ENCODE measurements at regions not wholly inside any gene's neighbourhood (a gene's known extent, or its start where the extent isn't known, plus 50 kb on each side); places are given as distances from the start of the nearest gene placed in this dataset.
"Not testable (repeated sequence)": the region's sequence is repeated elsewhere in the genome, so short reads cannot be mapped to it uniquely, and the experiment has no call there.

DNA sequence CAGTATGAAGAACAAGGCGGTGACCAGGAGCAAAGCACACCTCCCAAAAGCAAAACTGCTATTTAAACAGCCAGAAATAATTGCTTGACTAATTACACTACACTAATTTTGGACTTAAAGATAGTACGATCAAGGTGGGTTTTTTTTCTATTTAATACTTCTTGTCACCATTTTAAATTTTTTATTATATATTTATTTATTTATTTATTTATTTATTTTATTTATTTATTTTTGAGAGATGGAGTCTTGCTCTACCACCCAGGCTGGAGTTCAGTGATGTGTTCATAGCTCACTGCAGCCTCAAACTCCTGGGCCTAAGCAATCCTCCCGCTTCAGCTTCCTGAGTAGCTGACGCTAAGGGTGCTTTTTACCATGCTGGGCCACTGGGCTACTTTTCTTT, 146.2 kb upstream of the IRX1 start:
- H3K4me1 ChIP-seq (ENCODE audit: control insufficient read depth in 1 of 2, insufficient read depth in 2 of 2, low read length in 2 of 2): no peaks in the 10 kb centered on the region
- no peak overlapping the region for H3K4me3 ChIP-seq (ENCODE audit: low read depth in 1 of 2, low read length in 2 of 2)
- H3K27me3 ChIP-seq (ENCODE audit: control insufficient read depth in 1 of 2, insufficient read depth in 2 of 2, low read length in 2 of 2): no peaks in the 10 kb centered on the region
- no peaks in the 10 kb centered on the region for H3K36me3 ChIP-seq (ENCODE audit: control insufficient read depth in 1 of 2, insufficient read depth in 2 of 2, low read length in 2 of 2)
- no peak overlapping the region for H3K27ac ChIP-seq (ENCODE audit: low read depth, low read length)
- no peak overlapping the region for H3K9ac ChIP-seq (ENCODE audit: low read depth in 1 of 2, low read length in 2 of 2)
- peaks cover 15 to 22% of the 10 kb centered on the region in 2 donors for H3K9me3 ChIP-seq (ENCODE audit: control insufficient read depth in 1 of 2, low read length in 2 of 2)

- H3K9ac ChIP-seq (ENCODE audit: low read depth in 1 of 2, low read length in 2 of 2): no peak overlapping the region
- H3K4me3 ChIP-seq (ENCODE audit: low read depth in 1 of 2, low read length in 2 of 2): no peak overlapping the region
These were observed 149.2 kb upstream of the IRX1 start for GRCh38 chr5:3446410-3446809.

GRCh38 chr5:3445517-3445916, 150.1 kb upstream of the IRX1 start:
- H3K36me3 ChIP-seq (ENCODE audit: control insufficient read depth in 1 of 2, insufficient read depth in 2 of 2, low read length in 2 of 2): not testable (repeated sequence)

More at GRCh38 chr5:3446410-3446809, 149.2 kb upstream of the IRX1 start:
- Histone ChIP-seq H3K9me3 (ENCODE audit: control insufficient read depth in 1 of 2, low read length in 2 of 2) (peaks cover 15 to 22% of the 10 kb centered on the region in 2 donors), H3K36me3 (ENCODE audit: control insufficient read depth in 1 of 2, insufficient read depth in 2 of 2, low read length in 2 of 2) (no peaks in the 10 kb centered on the region), H3K4me1 (ENCODE audit: control insufficient read depth in 1 of 2, insufficient read depth in 2 of 2, low read length in 2 of 2) (no peaks in the 10 kb centered on the region), H3K27ac (ENCODE audit: low read depth, low read length) (no peak overlapping the region), H3K27me3 (ENCODE audit: control insufficient read depth in 1 of 2, insufficient read depth in 2 of 2, low read length in 2 of 2) (no peaks in the 10 kb centered on the region)

GRCh38 chr5:3432135-3432534, 163.5 kb upstream of the IRX1 start:
- Histone ChIP-seq H3K9me3 (ENCODE audit: control insufficient read depth in 1 of 2, low read length in 2 of 2) (no peaks in the 10 kb centered on the region), H3K4me1 (ENCODE audit: control insufficient read depth in 1 of 2, insufficient read depth in 2 of 2, low read length in 2 of 2) (no peaks in the 10 kb centered on the region), H3K9ac (ENCODE audit: low read depth in 1 of 2, low read length in 2 of 2) (no peak overlapping the region), H3K36me3 (ENCODE audit: control insufficient read depth in 1 of 2, insufficient read depth in 2 of 2, low read length in 2 of 2) (no peaks in the 10 kb centered on the region), H3K27ac (ENCODE audit: low read depth, low read length) (no peak overlapping the region), H3K4me3 (ENCODE audit: low read depth in 1 of 2, low read length in 2 of 2) (no peak overlapping the region), H3K27me3 (ENCODE audit: control insufficient read depth in 1 of 2, insufficient read depth in 2 of 2, low read length in 2 of 2) (no peaks in the 10 kb centered on the region)

More at GRCh38 chr5:3445517-3445916, 150.1 kb upstream of the IRX1 start:
- H3K4me1 ChIP-seq (ENCODE audit: control insufficient read depth in 1 of 2, insufficient read depth in 2 of 2, low read length in 2 of 2); H3K4me3 ChIP-seq (ENCODE audit: low read depth in 1 of 2, low read length in 2 of 2); H3K27me3 ChIP-seq (ENCODE audit: control insufficient read depth in 1 of 2, insufficient read depth in 2 of 2, low read length in 2 of 2); H3K27ac ChIP-seq (ENCODE audit: low read depth, low read length); H3K9ac ChIP-seq (ENCODE audit: low read depth in 1 of 2, low read length in 2 of 2): not testable (repeated sequence)
- H3K9me3 ChIP-seq (ENCODE audit: control insufficient read depth in 1 of 2, low read length in 2 of 2): peaks cover 15 to 22% of the 10 kb centered on the region in 2 donors

DNA sequence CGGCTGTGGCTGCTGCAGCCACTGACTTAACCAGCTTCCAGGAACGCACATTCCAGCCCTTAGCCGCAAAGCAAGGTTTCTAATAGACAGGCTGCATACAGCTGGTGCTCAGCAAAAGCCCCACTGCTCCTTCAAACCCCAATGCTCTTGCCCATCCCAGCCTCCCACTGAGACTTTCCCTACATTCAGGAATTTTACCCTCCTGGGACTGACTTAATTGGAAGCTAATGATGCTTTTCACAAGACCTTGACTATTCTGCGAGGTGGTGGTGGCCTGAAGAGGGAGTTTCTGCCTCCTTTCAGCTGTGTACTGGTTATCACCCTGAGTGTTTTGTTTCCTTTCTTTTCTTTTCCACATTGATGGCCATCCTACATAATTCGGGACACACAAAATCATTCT, 164.9 kb upstream of the IRX1 start:
- Histone ChIP-seq H3K4me1 (ENCODE audit: control insufficient read depth in 1 of 2, insufficient read depth in 2 of 2, low read length in 2 of 2) (no peaks in the 10 kb centered on the region), H3K36me3 (ENCODE audit: control insufficient read depth in 1 of 2, insufficient read depth in 2 of 2, low read length in 2 of 2) (no peaks in the 10 kb centered on the region), H3K4me3 (ENCODE audit: low read depth in 1 of 2, low read length in 2 of 2) (no peak overlapping the region), H3K9ac (ENCODE audit: low read depth in 1 of 2, low read length in 2 of 2) (no peak overlapping the region), H3K9me3 (ENCODE audit: control insufficient read depth in 1 of 2, low read length in 2 of 2) (no peaks in the 10 kb centered on the region), H3K27me3 (ENCODE audit: control insufficient read depth in 1 of 2, insufficient read depth in 2 of 2, low read length in 2 of 2) (no peaks in the 10 kb centered on the region), H3K27ac (ENCODE audit: low read depth, low read length) (no peak overlapping the region)

GRCh38 chr5:3429962-3430361, 165.7 kb upstream of the IRX1 start:
- H3K27ac ChIP-seq (ENCODE audit: low read depth, low read length): no peak overlapping the region
- H3K4me3 ChIP-seq (ENCODE audit: low read depth in 1 of 2, low read length in 2 of 2): no peak overlapping the region
- H3K36me3 ChIP-seq (ENCODE audit: control insufficient read depth in 1 of 2, insufficient read depth in 2 of 2, low read length in 2 of 2): no peaks in the 10 kb centered on the region
- no peaks in the 10 kb centered on the region for H3K9me3 ChIP-seq (ENCODE audit: control insufficient read depth in 1 of 2, low read length in 2 of 2)
- no peak overlapping the region for H3K9ac ChIP-seq (ENCODE audit: low read depth in 1 of 2, low read length in 2 of 2)
- no peaks in the 10 kb centered on the region for H3K4me1 ChIP-seq (ENCODE audit: control insufficient read depth in 1 of 2, insufficient read depth in 2 of 2, low read length in 2 of 2)
- H3K27me3 ChIP-seq (ENCODE audit: control insufficient read depth in 1 of 2, insufficient read depth in 2 of 2, low read length in 2 of 2): no peaks in the 10 kb centered on the region

GRCh38 chr5:3428334-3428733, 167.3 kb upstream of the IRX1 start:
- no peak overlapping the region for H3K27ac ChIP-seq (ENCODE audit: low read depth, low read length)
- H3K9me3 ChIP-seq (ENCODE audit: control insufficient read depth in 1 of 2, low read length in 2 of 2): no peaks in the 10 kb centered on the region
- H3K4me1 ChIP-seq (ENCODE audit: control insufficient read depth in 1 of 2, insufficient read depth in 2 of 2, low read length in 2 of 2): no peaks in the 10 kb centered on the region
- no peaks in the 10 kb centered on the region for H3K36me3 ChIP-seq (ENCODE audit: control insufficient read depth in 1 of 2, insufficient read depth in 2 of 2, low read length in 2 of 2)
- no peak overlapping the region for H3K9ac ChIP-seq (ENCODE audit: low read depth in 1 of 2, low read length in 2 of 2)
- no peaks in the 10 kb centered on the region for H3K27me3 ChIP-seq (ENCODE audit: control insufficient read depth in 1 of 2, insufficient read depth in 2 of 2, low read length in 2 of 2)
- no peak overlapping the region for H3K4me3 ChIP-seq (ENCODE audit: low read depth in 1 of 2, low read length in 2 of 2)

DNA sequence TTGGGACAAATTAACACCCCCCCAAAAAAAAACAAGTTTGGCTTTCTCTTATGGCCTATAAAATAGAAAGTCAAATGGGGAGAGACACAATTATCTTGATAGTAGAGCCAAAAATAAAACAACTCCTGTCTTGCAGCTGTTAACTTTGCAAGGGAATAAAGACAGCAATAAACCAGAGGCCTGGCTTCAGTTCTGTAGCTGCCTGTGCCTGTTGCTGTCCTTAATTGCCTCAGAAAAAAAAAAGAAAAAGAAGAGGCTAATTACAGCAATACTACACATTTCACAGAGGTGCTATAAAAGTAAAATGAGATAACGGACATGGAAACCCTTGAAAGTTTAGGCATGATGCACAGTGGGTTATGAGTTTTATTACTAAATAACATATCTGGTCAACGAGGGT, 170.7 kb upstream of the IRX1 start:
- H3K4me1 ChIP-seq (ENCODE audit: control insufficient read depth in 1 of 2, insufficient read depth in 2 of 2, low read length in 2 of 2): no peaks in the 10 kb centered on the region
- no peaks in the 10 kb centered on the region for H3K27me3 ChIP-seq (ENCODE audit: control insufficient read depth in 1 of 2, insufficient read depth in 2 of 2, low read length in 2 of 2)
- H3K9ac ChIP-seq (ENCODE audit: low read depth in 1 of 2, low read length in 2 of 2): no peak overlapping the region
- H3K36me3 ChIP-seq (ENCODE audit: control insufficient read depth in 1 of 2, insufficient read depth in 2 of 2, low read length in 2 of 2): no peaks in the 10 kb centered on the region
- H3K4me3 ChIP-seq (ENCODE audit: low read depth in 1 of 2, low read length in 2 of 2): no peak overlapping the region
- no peak overlapping the region for H3K27ac ChIP-seq (ENCODE audit: low read depth, low read length)
- no peaks in the 10 kb centered on the region for H3K9me3 ChIP-seq (ENCODE audit: control insufficient read depth in 1 of 2, low read length in 2 of 2)

DNA sequence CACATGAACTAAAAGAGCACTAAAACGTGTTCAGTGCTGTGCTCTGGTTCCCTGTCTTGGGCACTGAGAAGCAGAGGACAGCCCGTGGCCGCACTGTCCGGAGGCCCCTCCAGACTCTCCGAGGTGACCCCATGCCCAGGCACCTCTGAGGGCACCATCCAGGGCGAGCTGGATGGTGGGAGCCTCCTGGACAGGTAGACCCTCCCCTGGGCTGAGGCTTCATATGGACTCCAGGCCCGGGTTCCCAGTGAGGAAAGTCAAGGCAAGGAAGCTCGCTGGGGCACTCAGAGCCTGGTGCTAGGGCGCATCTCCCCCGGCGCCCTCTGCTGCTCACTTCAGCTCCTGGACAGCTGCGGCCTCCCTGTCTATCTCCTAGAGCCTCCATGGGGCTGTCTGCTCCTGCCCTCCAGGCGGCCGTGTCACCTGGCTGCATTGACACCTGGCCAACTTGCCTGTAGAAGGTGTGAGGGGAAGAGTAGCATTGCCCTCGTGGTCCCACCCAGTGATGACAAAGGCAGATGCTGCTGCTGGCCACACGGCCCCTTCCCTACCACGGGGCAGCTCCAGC, 178.2 kb upstream of the IRX1 start:
- H3K27ac ChIP-seq (ENCODE audit: low read depth, low read length): no peak overlapping the region
- no peak overlapping the region for H3K4me3 ChIP-seq (ENCODE audit: low read depth in 1 of 2, low read length in 2 of 2)
- H3K4me1 ChIP-seq (ENCODE audit: control insufficient read depth in 1 of 2, insufficient read depth in 2 of 2, low read length in 2 of 2): no peaks in the 10 kb centered on the region
- no peaks in the 10 kb centered on the region for H3K27me3 ChIP-seq (ENCODE audit: control insufficient read depth in 1 of 2, insufficient read depth in 2 of 2, low read length in 2 of 2)
- H3K9ac ChIP-seq (ENCODE audit: low read depth in 1 of 2, low read length in 2 of 2): no peak overlapping the region
- H3K9me3 ChIP-seq (ENCODE audit: control insufficient read depth in 1 of 2, low read length in 2 of 2): peaks cover 0 to 15% of the 10 kb centered on the region in 2 donors
- H3K36me3 ChIP-seq (ENCODE audit: control insufficient read depth in 1 of 2, insufficient read depth in 2 of 2, low read length in 2 of 2): no peaks in the 10 kb centered on the region

DNA sequence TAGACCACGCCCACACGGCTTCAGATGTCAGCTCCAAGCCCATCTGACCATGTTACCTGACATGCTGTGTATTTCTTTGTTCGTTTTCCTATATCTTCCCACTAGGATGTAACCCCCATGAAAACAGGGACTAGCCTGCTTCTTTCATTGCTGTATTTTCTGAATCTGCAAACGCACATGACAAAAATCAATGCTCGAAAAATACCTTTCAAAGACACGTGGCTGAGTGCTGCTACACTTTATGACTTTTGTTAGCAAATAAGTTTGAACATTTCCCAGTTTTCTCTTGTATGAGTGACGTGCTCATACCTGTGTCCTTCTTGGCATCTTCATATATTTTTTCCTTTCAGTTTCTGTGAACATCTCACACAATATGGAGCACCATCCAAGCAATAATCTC, 181.3 kb upstream of the IRX1 start:
- Histone ChIP-seq H3K9ac (ENCODE audit: low read depth in 1 of 2, low read length in 2 of 2) (no peak overlapping the region), H3K36me3 (ENCODE audit: control insufficient read depth in 1 of 2, insufficient read depth in 2 of 2, low read length in 2 of 2) (no peaks in the 10 kb centered on the region), H3K27ac (ENCODE audit: low read depth, low read length) (no peak overlapping the region), H3K9me3 (ENCODE audit: control insufficient read depth in 1 of 2, low read length in 2 of 2) (peaks cover 0 to 15% of the 10 kb centered on the region in 2 donors), H3K27me3 (ENCODE audit: control insufficient read depth in 1 of 2, insufficient read depth in 2 of 2, low read length in 2 of 2) (no peaks in the 10 kb centered on the region), H3K4me1 (ENCODE audit: control insufficient read depth in 1 of 2, insufficient read depth in 2 of 2, low read length in 2 of 2) (no peaks in the 10 kb centered on the region), H3K4me3 (ENCODE audit: low read depth in 1 of 2, low read length in 2 of 2) (no peak overlapping the region)

DNA sequence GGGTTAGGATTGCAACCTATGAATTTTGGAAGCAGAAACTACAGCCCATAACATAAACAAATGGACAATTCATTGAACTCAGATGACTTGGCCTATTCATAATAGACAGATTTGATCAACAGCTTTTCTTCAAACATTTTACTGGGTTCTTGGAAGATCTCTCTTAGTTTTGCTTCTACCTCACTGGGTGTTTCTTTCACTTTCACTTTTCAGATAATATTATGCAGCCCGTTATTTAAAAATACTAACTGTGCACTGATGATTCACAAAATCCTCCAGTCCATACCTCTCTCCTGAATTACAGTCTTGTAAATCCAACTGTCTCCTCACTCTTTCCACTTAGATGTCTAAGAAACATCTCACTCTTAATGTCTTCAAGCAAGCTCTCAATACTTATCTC, 183.5 kb upstream of the IRX1 start:
- Histone ChIP-seq H3K9ac (ENCODE audit: low read depth in 1 of 2, low read length in 2 of 2) (no peak overlapping the region), H3K27me3 (ENCODE audit: control insufficient read depth in 1 of 2, insufficient read depth in 2 of 2, low read length in 2 of 2) (no peaks in the 10 kb centered on the region), H3K4me1 (ENCODE audit: control insufficient read depth in 1 of 2, insufficient read depth in 2 of 2, low read length in 2 of 2) (no peaks in the 10 kb centered on the region), H3K9me3 (ENCODE audit: control insufficient read depth in 1 of 2, low read length in 2 of 2) (peaks cover 0 to 7% of the 10 kb centered on the region in 2 donors), H3K36me3 (ENCODE audit: control insufficient read depth in 1 of 2, insufficient read depth in 2 of 2, low read length in 2 of 2) (no peaks in the 10 kb centered on the region), H3K27ac (ENCODE audit: low read depth, low read length) (no peak overlapping the region), H3K4me3 (ENCODE audit: low read depth in 1 of 2, low read length in 2 of 2) (no peak overlapping the region)
